ENCODE measurements at regions not wholly inside any gene's neighbourhood (a gene's known extent, or its start where the extent isn't known, plus 50 kb on each side); places are given as distances from the start of the nearest gene placed in this dataset.
"Not testable (repeated sequence)": the region's sequence is repeated elsewhere in the genome, so short reads cannot be mapped to it uniquely, and the experiment has no call there.

DNA sequence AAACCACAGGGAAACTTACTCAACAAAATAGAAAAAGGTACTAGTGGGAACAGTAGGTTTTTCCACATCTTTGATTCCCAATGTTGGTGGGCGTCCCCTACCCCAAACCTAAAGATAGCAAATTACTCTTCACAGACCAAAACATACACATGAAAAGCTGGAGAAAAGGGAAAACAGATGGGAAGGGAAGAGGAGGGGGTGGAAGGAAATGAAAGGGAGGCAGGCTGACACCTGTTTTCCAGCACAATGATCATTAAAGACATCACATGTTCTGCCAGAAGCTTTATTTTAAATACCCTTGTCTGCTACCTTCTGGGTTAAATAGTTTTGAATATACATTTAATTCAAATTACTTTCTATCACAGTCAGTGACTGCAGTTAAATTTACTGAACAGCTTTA is 1617.9 kb upstream of the SEL1L start:
- no peak for DNase-seq

DNA sequence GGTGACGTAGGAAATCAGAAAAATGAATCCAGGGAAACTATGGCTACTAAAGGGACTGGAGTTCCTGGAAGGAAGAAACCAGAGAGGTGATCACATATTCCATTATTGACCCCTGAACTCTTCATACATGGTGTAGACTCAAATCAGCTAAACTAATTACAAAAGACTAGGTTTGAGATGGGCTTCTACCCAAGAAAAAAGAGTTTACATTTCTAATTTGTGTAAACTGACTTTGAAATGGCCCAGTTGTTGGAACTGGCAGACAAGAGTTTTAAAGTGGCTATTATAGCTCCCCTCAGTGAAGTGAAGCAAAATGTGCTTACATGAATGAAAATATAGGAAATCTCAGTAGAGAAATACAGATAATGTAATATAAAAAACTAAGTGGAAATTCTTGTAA is 1619.4 kb upstream of the SEL1L start:
- no peak for DNase-seq

GRCh38 chr14:83162361-83162929 is 1628.8 kb upstream of the SEL1L start:
- DNase-seq = no peak

DNA sequence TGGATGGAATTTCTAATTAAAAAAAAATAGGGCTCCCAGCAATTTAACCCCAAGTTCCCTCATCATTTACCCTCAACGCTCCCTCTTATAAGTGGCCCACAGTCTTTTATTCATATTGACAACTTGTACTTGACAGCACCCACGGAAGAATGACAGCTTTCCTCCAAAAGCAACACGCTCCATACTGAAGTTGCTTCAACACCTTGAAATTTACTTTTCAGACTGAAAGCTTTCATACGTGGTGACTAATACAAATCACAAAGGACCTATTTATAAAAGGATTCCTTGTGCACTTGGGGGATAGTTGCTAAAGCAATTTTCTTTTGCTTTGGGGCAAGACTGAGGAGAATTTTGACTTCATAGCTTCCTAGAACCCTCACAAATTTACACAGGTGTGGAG is 1629.4 kb upstream of the SEL1L start:
- DNase-seq = no peak

- DNase-seq = no peak
Observed at GRCh38 chr14:83164016-83164415, 1630.4 kb upstream of the SEL1L start.

GRCh38 chr14:83164591-83164990 is 1630.9 kb upstream of the SEL1L start:
- no peak for DNase-seq

- DNase-seq = no peak
Observed at GRCh38 chr14:83170165-83170564, 1636.5 kb upstream of the SEL1L start.

DNA sequence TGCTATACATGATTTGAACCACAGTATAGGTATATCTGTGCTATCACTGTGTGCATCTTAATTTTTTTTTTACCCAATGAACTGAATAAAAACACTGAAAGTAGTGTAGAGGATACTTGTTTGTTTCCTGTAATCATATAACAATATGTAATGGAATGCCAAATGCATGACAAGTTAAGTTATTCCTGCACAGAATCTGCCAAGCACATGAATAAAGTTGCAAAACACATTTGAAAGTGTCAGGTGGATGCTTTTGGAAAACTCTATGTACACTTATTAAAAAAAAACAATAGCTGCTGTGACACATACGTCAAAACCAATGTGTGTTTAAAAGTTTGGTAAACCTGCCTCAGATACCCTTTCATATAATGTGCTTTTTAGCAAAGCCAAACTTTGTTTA is 1638.1 kb upstream of the SEL1L start:
- no peak for DNase-seq

DNA sequence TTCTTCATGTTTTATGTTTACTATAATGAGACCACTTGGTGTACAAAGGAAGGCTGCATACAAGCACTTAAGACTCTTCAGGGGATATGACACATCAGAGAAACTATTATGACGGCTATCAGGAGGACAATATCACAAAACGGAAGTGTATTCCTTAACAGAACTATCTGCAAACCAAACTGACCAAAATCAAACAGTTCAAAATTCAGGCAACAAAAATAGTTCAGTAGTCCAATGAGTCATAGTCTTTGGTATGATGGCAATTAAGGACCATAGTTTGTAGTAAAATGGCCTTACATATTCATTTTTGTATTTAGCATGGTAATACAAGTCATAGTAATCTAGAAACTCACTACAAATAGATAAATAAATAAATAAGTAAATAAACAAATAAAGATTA is 1638.7 kb upstream of the SEL1L start:
- DNase-seq = no peak

GRCh38 chr14:83173687-83174086 is 1640.0 kb upstream of the SEL1L start:
- DNase-seq = no peak

GRCh38 chr14:83184531-83184930 is 1650.9 kb upstream of the SEL1L start:
- DNase-seq = no peak

DNA sequence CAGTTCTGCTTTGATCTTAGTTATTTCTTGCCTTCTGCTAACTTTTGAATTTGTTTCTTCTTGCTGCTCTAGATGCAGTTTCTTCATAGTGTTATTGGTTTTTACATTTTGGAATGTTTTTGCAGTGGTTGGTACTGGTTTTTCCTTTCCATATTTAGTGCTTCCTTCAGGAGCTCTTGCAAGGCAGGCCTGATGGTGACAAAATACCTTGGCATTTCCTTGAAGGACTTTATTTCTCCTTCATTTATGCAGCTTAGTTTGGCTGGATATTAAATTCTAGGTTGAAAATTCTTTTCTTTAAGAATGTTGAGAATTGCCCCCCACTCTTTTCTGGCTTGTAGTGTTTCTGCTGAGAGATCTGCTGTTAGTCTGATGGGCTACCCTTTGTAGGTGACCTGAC is 1654.7 kb upstream of the SEL1L start:
- DNase-seq = not testable (repeated sequence)

DNA sequence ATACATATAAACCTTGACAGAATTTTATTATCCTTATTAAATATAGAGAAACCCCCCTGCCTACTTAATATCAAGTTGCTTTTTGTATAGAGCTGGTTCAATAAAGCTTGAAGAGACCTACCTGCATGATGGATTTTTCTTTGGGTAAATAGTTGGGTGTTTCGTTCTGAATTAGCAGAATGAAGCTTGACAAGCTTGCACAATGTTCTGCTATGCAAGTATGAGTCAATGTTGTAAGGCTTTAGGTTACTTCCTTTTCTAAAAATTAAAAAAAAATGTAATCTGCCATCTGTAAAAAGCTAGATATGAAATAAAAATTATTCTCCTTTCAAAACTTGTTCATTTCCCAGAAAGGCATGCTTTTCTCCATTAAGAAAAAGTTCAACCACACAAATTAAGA is 1662.6 kb upstream of the SEL1L start:
- DNase-seq = no peak

GRCh38 chr14:83197271-83197670 is 1663.6 kb upstream of the SEL1L start:
- DNase-seq = no peak

DNA sequence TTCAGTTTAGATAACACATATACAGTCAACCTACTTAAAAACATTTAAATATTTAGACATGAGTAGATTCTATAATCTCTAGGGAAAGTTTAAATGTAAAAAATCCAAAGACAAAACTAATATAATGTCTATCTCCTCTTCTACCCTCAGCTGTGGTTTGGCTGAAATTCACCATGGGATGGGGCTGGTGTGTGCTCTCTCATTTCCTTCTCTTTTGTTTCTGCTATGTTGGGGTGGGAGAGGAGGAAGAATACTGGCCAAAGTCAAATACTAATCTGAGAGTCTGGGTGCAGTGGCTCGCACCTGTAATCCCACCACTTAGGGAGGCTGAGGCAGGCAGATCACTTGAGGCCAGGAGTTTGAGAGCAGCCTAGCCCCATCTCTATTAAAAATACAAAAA is 1673.9 kb upstream of the SEL1L start:
- DNase-seq = no peak

DNA sequence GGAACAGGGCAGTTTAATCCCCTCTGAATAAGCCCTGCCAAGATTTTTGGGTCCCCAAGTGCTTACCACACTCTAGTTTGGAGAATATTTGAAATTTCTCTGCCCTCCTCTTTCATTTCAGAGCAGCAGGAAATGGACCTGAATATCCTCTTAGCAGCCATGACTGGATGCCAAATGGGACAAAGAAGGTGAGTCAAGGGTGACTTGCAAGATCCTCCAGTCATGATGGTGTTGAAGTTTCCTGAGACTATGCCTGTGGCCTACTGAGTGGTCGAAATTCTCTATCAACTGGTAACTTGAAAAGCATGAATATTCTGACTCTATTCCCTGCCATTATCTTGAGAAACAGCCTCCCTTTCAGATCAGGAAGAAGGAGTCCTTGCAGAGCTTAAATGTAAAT is 1674.7 kb upstream of the SEL1L start:
- DNase-seq = no peak

DNA sequence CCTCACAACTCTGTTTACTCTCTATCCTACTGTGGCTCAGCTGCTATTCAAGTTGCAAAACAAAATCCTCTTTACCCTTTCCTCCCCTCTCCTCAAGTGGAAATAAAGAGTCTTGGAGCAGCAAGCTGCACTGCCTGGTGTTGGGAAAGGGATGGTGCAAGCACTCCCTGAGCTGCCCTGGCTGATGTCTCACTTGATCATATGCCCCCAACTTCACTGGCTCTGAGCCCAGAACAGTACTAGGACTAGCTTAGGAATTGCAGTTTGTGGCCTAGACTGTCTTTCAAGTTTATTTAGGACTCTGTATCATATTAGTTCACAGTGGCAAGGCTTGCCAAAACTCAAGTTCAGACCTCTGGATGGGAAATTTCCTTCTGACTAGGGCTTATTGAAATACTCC is 1683.8 kb upstream of the SEL1L start:
- DNase-seq = no peak

DNA sequence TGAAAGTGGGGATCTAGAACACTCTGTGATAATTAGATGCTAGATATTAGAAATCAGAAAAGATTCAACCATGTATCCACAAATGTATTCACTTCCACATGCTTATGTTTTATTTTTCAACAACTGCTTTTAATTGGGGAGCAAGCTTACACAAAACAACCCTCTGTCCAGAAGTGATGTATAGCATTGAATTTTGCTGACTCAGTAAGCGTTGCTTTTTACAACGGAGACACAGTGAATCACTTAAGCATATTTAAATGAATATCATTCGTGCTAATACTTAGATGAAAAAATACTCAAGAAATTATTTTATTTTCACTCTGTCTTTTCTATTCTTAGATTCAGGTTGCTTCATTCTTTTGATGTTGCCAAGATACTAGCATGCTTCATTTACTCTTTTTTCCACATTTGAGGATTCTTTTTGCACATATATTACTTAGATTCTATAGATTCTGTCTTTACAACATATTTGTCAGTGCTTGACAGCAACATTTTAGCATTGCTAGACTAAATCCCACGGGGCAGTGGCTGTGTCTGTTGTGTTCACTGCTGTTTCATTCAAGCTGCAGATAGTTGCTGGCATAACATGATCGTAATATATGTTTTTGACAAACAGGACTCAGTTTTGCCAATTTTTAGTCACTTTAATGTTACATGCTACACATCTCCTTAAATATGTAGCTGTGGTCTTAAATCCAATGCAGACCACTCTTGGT is 1714.4 kb upstream of the SEL1L start:
- DNase-seq = no peak

- DNase-seq = no peak
Observed at GRCh38 chr14:83251402-83251801, 1717.7 kb upstream of the SEL1L start.

DNA sequence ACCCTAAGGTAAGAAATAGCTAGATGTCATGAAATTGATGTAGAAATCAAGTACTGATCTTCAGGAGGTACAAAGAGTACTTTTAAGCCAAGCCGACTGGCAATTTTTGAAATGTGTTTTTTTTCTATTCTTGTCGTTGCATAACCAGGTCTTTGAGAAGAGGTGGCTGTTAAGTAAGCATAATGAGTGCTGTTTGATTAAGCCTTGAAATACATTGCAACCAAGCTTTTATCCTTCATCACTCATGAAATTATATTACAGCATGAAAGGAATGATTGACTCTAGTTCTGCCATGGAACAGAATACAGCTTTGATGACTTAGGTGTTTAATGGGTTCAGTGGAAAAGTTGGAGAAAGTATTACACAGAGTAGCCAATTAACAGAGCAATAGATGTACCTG is 1720.2 kb upstream of the SEL1L start:
- DNase-seq = no peak

DNA sequence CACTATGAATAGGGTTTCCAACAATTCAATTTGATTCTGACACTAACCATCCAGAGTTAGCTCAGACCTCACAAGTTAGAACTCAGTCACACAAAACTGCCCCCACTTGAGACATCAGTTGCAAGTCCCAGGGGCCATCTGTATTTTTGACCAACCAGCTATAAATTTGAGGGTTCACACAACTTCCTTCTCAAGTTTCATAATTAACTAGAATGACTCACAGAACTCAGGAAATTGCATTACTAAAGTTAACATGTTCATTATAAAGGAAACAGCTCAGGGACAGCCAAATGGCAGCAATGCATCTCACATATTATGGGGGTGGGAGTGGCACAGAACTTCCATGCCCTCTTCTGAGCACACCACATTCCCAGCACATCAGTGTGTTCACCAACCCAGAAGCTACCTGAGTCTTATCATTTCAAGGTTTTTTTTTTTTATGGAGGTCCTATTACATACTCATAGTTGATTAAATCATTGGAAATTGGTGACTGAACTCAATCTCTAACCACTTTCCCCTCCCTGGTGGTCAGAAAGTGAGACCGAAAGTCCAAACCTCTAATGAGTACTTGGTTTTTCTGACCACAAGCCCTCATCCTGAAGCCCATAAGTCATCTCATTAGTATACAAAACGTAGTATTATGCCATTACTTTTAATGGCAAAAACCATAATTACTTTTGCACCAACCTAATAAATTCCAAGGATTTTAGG is 1721.5 kb upstream of the SEL1L start:
- DNase-seq = no peak

DNA sequence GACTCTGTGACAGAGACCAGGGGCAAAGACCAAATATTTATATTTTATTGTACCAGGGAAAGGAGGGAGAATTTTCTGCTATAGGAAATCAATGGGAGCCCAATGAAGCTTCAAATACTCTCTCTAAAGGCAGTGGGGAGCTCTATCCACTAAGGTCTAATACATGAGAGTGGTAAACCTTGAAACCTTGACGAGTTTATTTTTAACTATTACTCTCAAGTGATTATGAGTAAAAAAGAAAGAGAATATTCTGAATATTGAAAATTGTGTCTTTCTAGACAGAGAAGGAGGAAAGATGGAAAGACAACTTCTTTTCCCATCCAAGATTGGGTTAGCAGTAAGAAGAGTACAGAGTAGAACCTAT is 1722.1 kb upstream of the SEL1L start:
- DNase-seq = no peak

DNA sequence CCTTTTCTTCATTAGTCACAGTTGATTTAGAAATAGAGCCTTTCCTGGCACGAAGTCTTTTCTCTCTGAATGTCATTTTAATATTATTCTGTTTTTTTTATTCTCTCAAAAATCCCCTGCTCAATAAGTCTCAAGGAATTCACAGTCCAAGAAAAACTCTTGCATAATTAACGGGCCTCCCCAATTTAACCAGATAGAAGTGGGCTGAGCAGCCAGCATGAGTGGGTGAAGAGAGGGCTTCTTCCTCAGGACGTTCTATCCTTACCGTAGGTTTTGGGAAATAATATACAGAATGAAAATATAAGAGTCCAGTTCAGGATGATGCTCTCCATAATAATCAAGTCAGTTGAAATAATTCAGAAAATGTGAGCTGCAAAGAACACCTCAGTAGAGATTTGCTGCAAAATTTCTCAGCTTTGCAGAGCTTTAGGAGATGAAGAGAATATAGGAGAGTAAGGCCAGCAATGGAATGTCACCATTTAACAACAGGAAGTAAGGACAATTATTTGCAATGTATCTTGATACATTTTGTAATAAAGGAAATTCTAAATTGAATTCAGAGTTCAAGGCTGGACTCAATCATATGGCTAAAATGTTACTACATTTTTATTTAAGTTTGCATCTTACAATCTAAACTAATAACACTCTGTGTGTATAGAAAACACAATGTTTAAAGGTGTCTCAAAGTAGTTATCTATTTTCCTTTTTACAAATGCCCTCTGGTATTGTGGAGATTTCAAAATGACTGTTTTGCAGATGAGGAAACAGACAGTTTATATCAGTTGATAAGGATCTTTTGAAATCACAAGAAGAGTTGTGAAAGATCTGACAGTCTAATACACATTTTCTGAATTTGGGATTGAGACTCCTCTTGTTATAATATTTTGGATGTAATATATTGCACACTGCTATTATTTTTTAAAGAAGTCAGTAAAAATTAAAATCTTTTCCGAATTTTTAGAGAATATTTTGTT is 1724.1 kb upstream of the SEL1L start:
- no peak for DNase-seq

Data from stimulated activated CD4-positive, alpha-beta T cell treated with anti-CD3 and anti-CD28 coated beads, Interleukin-2, amount 100 ng/mL, for 24 hours (primary cell).